ENCODE measurements at regions not wholly inside any gene's neighbourhood (a gene's known extent, or its start where the extent isn't known, plus 50 kb on each side); places are given as distances from the start of the nearest gene placed in this dataset.

- TF ChIP-seq POLR2A (IDR thresholded peaks at IDR 0.05; ENCODE audit: low read length), result no peak
- no peak for TF ChIP-seq GATA1 (IDR thresholded peaks at IDR 0.05; ENCODE audit: low read depth, low read length)
Measured at GRCh38 chr7:159218607-159219006, 73.9 kb upstream of the VIPR2 start.

All from erythroblast (primary cell).